CD4-positive, alpha-beta T cell (primary cell): ENCODE measurements at regions not wholly inside any gene's neighbourhood (a gene's known extent, or its start where the extent isn't known, plus 50 kb on each side); places are given as distances from the start of the nearest gene placed in this dataset.

Experiments
- ATAC-seq: fragments of 200-7000 bp; cut with Tn5 transposase; one replicate; pipeline ENCODE4 v1.10.0; 2022; ENCODE audit warnings: mild to moderate bottlenecking; ENCODE audit not compliant: poor library complexity
- CTCF ChIA-PET: fragments of 350-600 bp; sonication (Branson Sonifier 250); formaldehyde crosslinking; loops from one replicate; lab custom pipeline; 2021; ENCODE audit warnings: antibody characterized with exemption, inconsistent platforms; lab: Charles Lee
- POLR2A ChIA-PET: fragments of 350-600 bp; sonication (Branson Sonifier 250); formaldehyde crosslinking; loops from one replicate; lab custom pipeline; 2021; ENCODE audit warnings: antibody characterized with exemption, inconsistent platforms; lab: Charles Lee
- DNase-seq, 14 experiments: peaks; one replicate each; pipeline ENCODE4 v3.0.0-alpha.2; 2013 to 2020; ENCODE audit warnings: mixed read lengths in 2 of 14
- H3K27ac ChIP-seq, 2 donors: one replicate each; pipeline versions ENCODE4 v1.5.1 to v1.7.0; 2013; ENCODE audit warnings: low read length in 2 of 2, low read depth in 1 of 2, mild to moderate bottlenecking in 1 of 2
- H3K27me3 ChIP-seq, 2 experiments: 1 replicate in 1 of 2; 2 replicates in 1 of 2; pipeline versions ENCODE4 v1.6.1 to v1.7.0; 2013; ENCODE audit warnings: low read length in 2 of 2, control low read depth in 1 of 2, mild to moderate bottlenecking in 1 of 2, moderate library complexity in 1 of 2; ENCODE audit not compliant: insufficient read depth in 2 of 2, control insufficient read depth in 1 of 2
- H3K36me3 ChIP-seq: one replicate; pipeline ENCODE4 v1.6.1; 2013; ENCODE audit warnings: low read length, control low read depth; ENCODE audit not compliant: insufficient read depth
- H3K4me1 ChIP-seq: one replicate; pipeline ENCODE4 v1.6.1; 2013; ENCODE audit warnings: low read length, control low read depth; ENCODE audit not compliant: insufficient read depth
- H3K4me3 ChIP-seq: one replicate; pipeline ENCODE4 v1.5.1; 2013; ENCODE audit warnings: mild to moderate bottlenecking, low read length, moderate library complexity
- H3K9me3 ChIP-seq, 2 experiments: 1 replicate in 1 of 2; 2 replicates in 1 of 2; pipeline versions ENCODE4 v1.6.1 to v1.7.0; 2013; ENCODE audit warnings: low read length in 2 of 2, mild to moderate bottlenecking in 2 of 2, control low read depth in 1 of 2, moderate library complexity in 1 of 2; ENCODE audit not compliant: control insufficient read depth in 1 of 2, insufficient read depth in 1 of 2
- H3K27ac Mint-ChIP-seq: one replicate; pipeline ENCODE4 v1.8.0; 2020; ENCODE audit warnings: mixed read lengths
- H3K27me3 Mint-ChIP-seq: one replicate; pipeline ENCODE4 v1.8.0; 2021; ENCODE audit warnings: mixed read lengths
- H3K36me3 Mint-ChIP-seq: one replicate; pipeline ENCODE4 v1.8.0; 2021; ENCODE audit warnings: low read depth, mixed read lengths
- H3K4me1 Mint-ChIP-seq: one replicate; pipeline ENCODE4 v1.8.0; 2021; ENCODE audit warnings: low read depth, mixed read lengths
- H3K4me3 Mint-ChIP-seq: one replicate; pipeline ENCODE4 v1.8.0; 2020; ENCODE audit warnings: mild to moderate bottlenecking, mixed read lengths
- H3K9me3 Mint-ChIP-seq: one replicate; pipeline ENCODE4 v1.8.0; 2020; ENCODE audit warnings: mixed read lengths
- intact Hi-C, 2 experiments: fragments of 100-400 bp; cut with DNase I in 1 of 2; cut with micrococcal nuclease in 1 of 2; formaldehyde crosslinking; loops; one replicate each; pipeline versions ENCODE4 v1.15.1 to v1.9.0; 2023 to 2025; cut with DNase I, micrococcal nuclease
- TF ChIP-seq, protein P1 (sequence below): fragments of 200-600 bp; IDR thresholded peaks from one replicate; pipeline ENCODE4 v1.8.0; 2022; ENCODE audit warnings: antibody characterized with exemption, mild to moderate bottlenecking

DNA sequence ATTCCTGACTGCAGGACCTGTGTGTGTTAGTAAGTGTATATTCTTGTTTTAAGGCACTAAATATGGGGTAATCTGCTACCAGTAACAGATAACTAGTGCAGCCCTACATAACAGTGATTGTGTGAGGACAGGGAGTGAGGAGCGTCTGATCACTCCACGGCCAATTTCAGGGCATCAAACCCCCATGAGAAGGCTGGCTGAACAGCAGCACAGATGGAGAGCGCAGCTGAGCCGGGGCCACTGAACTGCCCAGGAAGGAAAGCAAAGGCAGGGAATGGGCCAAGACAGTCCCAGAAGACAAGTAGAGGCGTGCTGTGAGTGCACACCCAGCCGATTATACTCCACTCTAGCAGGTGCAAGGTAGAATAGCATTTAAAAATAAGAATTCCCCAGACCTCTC lies 157.1 kb upstream of the CHST15 start:
- H3K27ac ChIP-seq, result no peak overlapping the region
- no peaks in the 10 kb centered on the region for H3K9me3 Mint-ChIP-seq
- intact Hi-C loops, result no loop called here

DNA sequence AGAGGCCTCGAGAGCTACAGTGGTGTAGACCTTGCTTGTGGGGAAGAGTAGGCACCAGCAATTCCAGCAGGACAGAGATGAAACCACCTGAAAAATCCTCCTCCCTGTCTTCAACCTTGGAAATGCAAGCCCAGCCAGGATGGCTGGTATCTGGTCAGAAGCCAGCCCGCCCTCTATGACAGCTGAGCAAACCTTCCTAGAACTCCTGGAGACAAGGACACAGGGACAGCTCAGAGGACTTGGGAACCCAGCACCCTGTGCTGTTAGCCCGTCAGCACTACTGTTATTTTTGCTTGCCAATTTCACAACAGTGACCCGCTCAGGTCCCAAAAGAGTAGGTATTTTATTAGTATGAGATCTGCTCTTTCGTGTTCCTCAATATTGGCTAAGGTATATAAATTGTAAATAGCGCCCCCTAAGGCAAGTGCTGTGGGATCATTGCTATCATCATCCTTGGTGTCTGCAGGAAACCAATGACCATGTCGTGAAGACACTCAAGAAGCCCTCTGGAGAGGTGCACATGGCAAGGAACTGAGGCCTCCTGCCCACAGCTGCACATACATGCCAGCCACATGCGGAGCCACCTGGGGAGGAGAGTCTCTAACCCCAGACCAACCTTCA lies 156.5 kb upstream of the CHST15 start:
- no peak for DNase-seq
- Histone ChIP-seq H3K4me3 (no peak overlapping the region), H3K9me3 (peaks cover 0 to 5% of the 10 kb centered on the region in 2 experiments), H3K27me3 (no peaks in the 10 kb centered on the region), H3K36me3 (no peaks in the 10 kb centered on the region), H3K4me1 (no peaks in the 10 kb centered on the region), H3K27ac (no peak overlapping the region)
- Mint-ChIP-seq H3K27ac (no peak overlapping the region), H3K9me3 (no peaks in the 10 kb centered on the region), H3K27me3 (no peaks in the 10 kb centered on the region), H3K4me1 (no peaks in the 10 kb centered on the region), H3K4me3 (no peak overlapping the region), H3K36me3 (no peaks in the 10 kb centered on the region)
- TF ChIP-seq, protein P1, sequence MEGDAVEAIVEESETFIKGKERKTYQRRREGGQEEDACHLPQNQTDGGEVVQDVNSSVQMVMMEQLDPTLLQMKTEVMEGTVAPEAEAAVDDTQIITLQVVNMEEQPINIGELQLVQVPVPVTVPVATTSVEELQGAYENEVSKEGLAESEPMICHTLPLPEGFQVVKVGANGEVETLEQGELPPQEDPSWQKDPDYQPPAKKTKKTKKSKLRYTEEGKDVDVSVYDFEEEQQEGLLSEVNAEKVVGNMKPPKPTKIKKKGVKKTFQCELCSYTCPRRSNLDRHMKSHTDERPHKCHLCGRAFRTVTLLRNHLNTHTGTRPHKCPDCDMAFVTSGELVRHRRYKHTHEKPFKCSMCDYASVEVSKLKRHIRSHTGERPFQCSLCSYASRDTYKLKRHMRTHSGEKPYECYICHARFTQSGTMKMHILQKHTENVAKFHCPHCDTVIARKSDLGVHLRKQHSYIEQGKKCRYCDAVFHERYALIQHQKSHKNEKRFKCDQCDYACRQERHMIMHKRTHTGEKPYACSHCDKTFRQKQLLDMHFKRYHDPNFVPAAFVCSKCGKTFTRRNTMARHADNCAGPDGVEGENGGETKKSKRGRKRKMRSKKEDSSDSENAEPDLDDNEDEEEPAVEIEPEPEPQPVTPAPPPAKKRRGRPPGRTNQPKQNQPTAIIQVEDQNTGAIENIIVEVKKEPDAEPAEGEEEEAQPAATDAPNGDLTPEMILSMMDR, result no peak
- ATAC-seq, result no peak
- CTCF ChIA-PET, result no interaction called here
- intact Hi-C loops, result no loop called here
- POLR2A ChIA-PET, result no interaction called here

More for the DNA sequence above, 157.1 kb upstream of the CHST15 start:
- no peaks in the 10 kb centered on the region for H3K4me1 Mint-ChIP-seq
- no peak overlapping the region for H3K4me3 ChIP-seq
- DNase-seq (no peak), ATAC-seq (no peak)
- no peak overlapping the region for H3K27ac Mint-ChIP-seq
- H3K4me1 ChIP-seq, result no peaks in the 10 kb centered on the region
- no peaks in the 10 kb centered on the region for H3K27me3 ChIP-seq
- H3K36me3 Mint-ChIP-seq, result no peaks in the 10 kb centered on the region
- TF ChIP-seq, protein P1, result no peak
- H3K9me3 ChIP-seq, result peaks cover 0 to 4% of the 10 kb centered on the region in 2 experiments
- no peaks in the 10 kb centered on the region for H3K27me3 Mint-ChIP-seq
- H3K4me3 Mint-ChIP-seq, result no peak overlapping the region
- ChIA-PET CTCF (no interaction called here), POLR2A (no interaction called here)
- H3K36me3 ChIP-seq, result no peaks in the 10 kb centered on the region

DNA sequence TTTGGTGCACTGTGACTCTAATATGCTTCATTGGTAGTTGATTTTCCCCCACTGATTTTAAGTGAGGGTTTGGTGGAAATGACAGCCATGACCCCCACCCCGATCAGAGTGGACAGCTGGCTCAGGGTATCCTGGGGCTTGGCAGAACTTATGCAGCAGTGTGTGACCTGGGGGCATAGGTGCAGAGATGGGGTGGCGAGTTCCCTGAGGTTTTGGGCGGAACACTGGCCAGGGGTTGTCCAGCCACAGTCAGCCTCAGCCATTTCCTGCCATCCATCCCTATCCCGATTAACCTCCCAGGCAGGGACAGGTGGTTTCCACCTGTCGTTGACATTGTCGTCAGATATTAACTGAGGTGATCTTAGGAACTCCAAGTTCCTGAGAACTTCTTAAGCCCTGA lies 155.8 kb upstream of the CHST15 start:
- Histone ChIP-seq H3K27me3 (no peaks in the 10 kb centered on the region), H3K4me1 (no peaks in the 10 kb centered on the region), H3K4me3 (no peak overlapping the region), H3K9me3 (peaks cover 0 to 5% of the 10 kb centered on the region in 2 experiments), H3K27ac (no peak overlapping the region), H3K36me3 (no peaks in the 10 kb centered on the region)
- ChIA-PET POLR2A (no interaction called here), CTCF (no interaction called here)
- no peak overlapping the region for H3K4me3 Mint-ChIP-seq
- TF ChIP-seq, protein P1, result no peak
- no peaks in the 10 kb centered on the region for H3K36me3 Mint-ChIP-seq
- H3K9me3 Mint-ChIP-seq, result no peaks in the 10 kb centered on the region
- no peaks in the 10 kb centered on the region for H3K4me1 Mint-ChIP-seq
- no peaks in the 10 kb centered on the region for H3K27me3 Mint-ChIP-seq
- no peak overlapping the region for H3K27ac Mint-ChIP-seq
- DNase-seq (no peak), ATAC-seq (no peak)
- intact Hi-C loops, result no loop called here
